ENCODE measurements at regions not wholly inside any gene's neighbourhood (a gene's known extent, or its start where the extent isn't known, plus 50 kb on each side); places are given as distances from the start of the nearest gene placed in this dataset.

GRCh38 chr3:6528951-6529350 is 332.0 kb upstream of the GRM7 start:
- ChIA-PET POLR2A (no interaction called here), CTCF (no interaction called here)
- Mint-ChIP-seq H3K4me3 (no peak overlapping the region), H3K27ac (no peak overlapping the region), H3K36me3 (ENCODE audit: low read depth) (no peaks in the 10 kb centered on the region), H3K27me3 (no peaks in the 10 kb centered on the region), H3K4me1 (ENCODE audit: low read depth) (no peaks in the 10 kb centered on the region), H3K9me3 (peaks cover 6% of the 10 kb centered on the region)
- ATAC-seq, result no peak
- no peak for TF ChIP-seq CTCF (IDR thresholded peaks at IDR 0.05)
- DNase-seq, result no peak
- intact Hi-C loops (cut with micrococcal nuclease), result no loop called here

- Mint-ChIP-seq H3K4me3 (no peak overlapping the region), H3K4me1 (ENCODE audit: low read depth) (no peaks in the 10 kb centered on the region), H3K9me3 (peaks cover 10% of the 10 kb centered on the region), H3K27ac (no peak overlapping the region), H3K27me3 (no peaks in the 10 kb centered on the region), H3K36me3 (ENCODE audit: low read depth) (no peaks in the 10 kb centered on the region)
- intact Hi-C loops (cut with micrococcal nuclease), result no loop called here
- no peak for ATAC-seq
- ChIA-PET POLR2A (no interaction called here), CTCF (no interaction called here)
- no peak for TF ChIP-seq CTCF (IDR thresholded peaks at IDR 0.05)
- no peak for DNase-seq
Observed at GRCh38 chr3:6531153-6531552, 329.8 kb upstream of the GRM7 start.

GRCh38 chr3:6532101-6532500 is 328.8 kb upstream of the GRM7 start:
- no peak for ATAC-seq
- Mint-ChIP-seq H3K27ac (no peak overlapping the region), H3K9me3 (peaks cover 16% of the 10 kb centered on the region), H3K4me1 (ENCODE audit: low read depth) (no peaks in the 10 kb centered on the region), H3K36me3 (ENCODE audit: low read depth) (no peaks in the 10 kb centered on the region), H3K27me3 (no peaks in the 10 kb centered on the region), H3K4me3 (no peak overlapping the region)
- no peak for DNase-seq
- TF ChIP-seq CTCF (IDR thresholded peaks at IDR 0.05), result no peak
- ChIA-PET POLR2A (no interaction called here), CTCF (no interaction called here)
- intact Hi-C loops (cut with micrococcal nuclease), result no loop called here

GRCh38 chr3:6540981-6541380 is 319.9 kb upstream of the GRM7 start:
- ChIA-PET CTCF (no interaction called here), POLR2A (no interaction called here)
- no peak overlapping the region for H3K27ac Mint-ChIP-seq
- no peaks in the 10 kb centered on the region for H3K4me1 Mint-ChIP-seq (ENCODE audit: low read depth)
- H3K4me3 Mint-ChIP-seq, result no peak overlapping the region
- H3K27me3 Mint-ChIP-seq, result no peaks in the 10 kb centered on the region
- ATAC-seq (no peak), DNase-seq (no peak)
- H3K9me3 Mint-ChIP-seq, result peaks cover 19% of the 10 kb centered on the region
- intact Hi-C loops (cut with micrococcal nuclease), result no loop called here
- no peaks in the 10 kb centered on the region for H3K36me3 Mint-ChIP-seq (ENCODE audit: low read depth)
- no peak for TF ChIP-seq CTCF (IDR thresholded peaks at IDR 0.05)

GRCh38 chr3:6542795-6543194 is 318.1 kb upstream of the GRM7 start:
- no peak for ATAC-seq

More at GRCh38 chr3:6542795-6543194, 318.1 kb upstream of the GRM7 start:
- H3K36me3 Mint-ChIP-seq (ENCODE audit: low read depth), result no peaks in the 10 kb centered on the region
- H3K4me3 Mint-ChIP-seq, result no peak overlapping the region
- ChIA-PET CTCF (no interaction called here), POLR2A (no interaction called here)
- H3K27ac Mint-ChIP-seq, result no peak overlapping the region
- no peaks in the 10 kb centered on the region for H3K27me3 Mint-ChIP-seq
- intact Hi-C loops (cut with micrococcal nuclease), result no loop called here
- H3K4me1 Mint-ChIP-seq (ENCODE audit: low read depth), result no peaks in the 10 kb centered on the region
- DNase-seq, result no peak
- TF ChIP-seq CTCF (IDR thresholded peaks at IDR 0.05), result no peak
- H3K9me3 Mint-ChIP-seq, result peaks cover 12% of the 10 kb centered on the region
